Activated T-cell treated with anti-CD3 and anti-CD28 coated beads, Interleukin-2, amount 50 U/mL, for 72 hours (primary cell): ENCODE measurements at regions not wholly inside any gene's neighbourhood (a gene's known extent, or its start where the extent isn't known, plus 50 kb on each side); places are given as distances from the start of the nearest gene placed in this dataset.
A peak's percentile ranks its signal among the peaks of the same experiment; 100 is the strongest.
"Not testable (repeated sequence)": the region's sequence is repeated elsewhere in the genome, so short reads cannot be mapped to it uniquely, and the experiment has no call there.

Experiments
- ATAC-seq, 2 donors: fragments of 150-1000 bp; cut with Tn5 transposase; replicated peaks in 1 of 2; 2 replicates each; pipeline ENCODE4 v1.10.0; 2021; ENCODE audit warnings: moderate library complexity in 2 of 2, mild to moderate bottlenecking in 1 of 2
- DNase-seq, 2 donors: peaks; one replicate each; pipeline ENCODE4 v3.0.0; 2021 to 2022; ENCODE audit warnings: mixed read lengths in 1 of 2
- H3K27ac Mint-ChIP-seq: one replicate; pipeline ENCODE4 v1.8.0; 2022; ENCODE audit warnings: mild to moderate bottlenecking, moderate library complexity, mixed read lengths
- H3K27me3 Mint-ChIP-seq: one replicate; pipeline ENCODE4 v1.8.0; 2022; ENCODE audit warnings: low read depth, mixed read lengths
- H3K36me3 Mint-ChIP-seq, 2 donors: one replicate each; pipeline ENCODE4 v1.8.0; 2022; ENCODE audit warnings: mixed read lengths in 2 of 2, mild to moderate bottlenecking in 1 of 2; ENCODE audit not compliant: insufficient read depth in 2 of 2
- H3K4me1 Mint-ChIP-seq: one replicate; pipeline ENCODE4 v1.8.0; 2022; ENCODE audit warnings: low read depth, mixed read lengths
- H3K4me3 Mint-ChIP-seq, 2 donors: one replicate each; pipeline ENCODE4 v1.8.0; 2022; ENCODE audit warnings: mild to moderate bottlenecking in 2 of 2, mixed read lengths in 2 of 2, moderate library complexity in 2 of 2
- H3K9me3 Mint-ChIP-seq, 2 donors: one replicate each; pipeline ENCODE4 v1.8.0; 2022; ENCODE audit warnings: mixed read lengths in 2 of 2

DNA sequence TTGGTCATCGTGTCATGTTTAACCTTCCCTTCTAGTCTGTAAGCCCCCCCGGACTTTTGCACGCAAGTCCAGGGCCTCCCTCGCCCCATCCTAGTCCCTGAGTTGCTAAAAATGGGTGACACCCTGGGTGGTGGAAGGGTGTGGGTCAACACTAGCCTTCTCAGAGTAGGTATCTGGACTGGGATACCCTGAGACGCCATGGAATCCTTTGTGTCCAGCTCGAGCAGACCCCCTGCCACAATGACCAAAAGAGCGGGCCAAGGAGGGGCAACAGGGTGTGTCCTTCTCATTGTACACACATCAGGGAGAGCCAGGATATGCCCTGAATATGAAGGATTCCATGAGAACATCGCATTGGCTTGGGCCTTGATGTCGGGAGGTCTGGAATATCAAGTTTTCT, 67.5 kb upstream of the ATP12A start:
- H3K27ac Mint-ChIP-seq: no peak overlapping the region
- no peaks in the 10 kb centered on the region for H3K27me3 Mint-ChIP-seq
- H3K4me3 Mint-ChIP-seq: no peak overlapping the region
- no peaks in the 10 kb centered on the region for H3K9me3 Mint-ChIP-seq
- DNase-seq: no peak
- H3K36me3 Mint-ChIP-seq: no peaks in the 10 kb centered on the region
- no peak for ATAC-seq
- H3K4me1 Mint-ChIP-seq: peaks cover 37% of the 10 kb centered on the region

DNA sequence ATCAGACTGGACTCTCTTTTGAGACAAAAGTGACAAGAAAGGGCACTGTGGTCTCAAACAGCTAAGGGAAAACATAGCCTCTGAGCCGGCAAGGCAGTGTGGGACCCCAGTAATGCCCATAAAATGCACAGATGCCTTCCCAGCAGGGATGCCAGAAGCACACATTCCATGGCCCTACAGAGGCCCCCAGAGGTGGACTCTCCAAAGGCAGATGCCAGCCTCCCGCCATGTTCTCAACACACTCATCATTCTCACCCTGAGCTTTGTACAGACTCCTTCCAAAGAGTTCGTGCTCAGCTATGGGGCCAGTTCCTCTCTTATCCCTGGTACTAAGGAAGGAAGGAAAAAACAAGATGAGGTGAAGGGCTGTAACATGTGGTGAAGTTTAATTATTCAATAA, 67.1 kb upstream of the ATP12A start:
- ATAC-seq (no peak), DNase-seq (no peak)
- H3K27ac Mint-ChIP-seq: no peak overlapping the region
- no peaks in the 10 kb centered on the region for H3K9me3 Mint-ChIP-seq
- H3K4me3 Mint-ChIP-seq: no peak overlapping the region
- H3K27me3 Mint-ChIP-seq: no peaks in the 10 kb centered on the region
- peaks cover 41% of the 10 kb centered on the region for H3K4me1 Mint-ChIP-seq
- H3K36me3 Mint-ChIP-seq: no peaks in the 10 kb centered on the region

DNA sequence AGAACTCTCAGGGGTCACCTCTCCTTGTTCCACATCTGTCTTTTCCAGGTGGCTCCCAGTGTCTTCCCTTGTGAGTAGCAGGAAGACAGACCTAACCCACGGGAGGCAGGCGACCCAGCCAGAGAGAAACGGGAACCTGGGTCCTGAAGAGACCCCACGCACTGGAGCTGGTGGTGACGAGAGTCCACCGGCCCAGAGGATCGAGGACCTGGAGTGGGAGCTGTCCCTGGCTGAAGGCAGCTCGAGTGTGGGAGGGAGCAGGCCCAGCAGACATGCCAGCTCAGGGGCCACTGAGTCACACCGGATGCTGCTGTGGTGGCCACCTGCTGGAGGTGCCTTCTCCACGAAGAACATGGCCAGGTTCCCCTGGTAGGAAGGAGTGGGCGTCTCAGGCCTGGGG, 66.5 kb upstream of the ATP12A start:
- Mint-ChIP-seq H3K9me3 (no peaks in the 10 kb centered on the region), H3K4me3 (no peak overlapping the region), H3K36me3 (no peaks in the 10 kb centered on the region), H3K27ac (no peak overlapping the region), H3K27me3 (no peaks in the 10 kb centered on the region), H3K4me1 (peaks cover 48% of the 10 kb centered on the region)
- ATAC-seq: no peak
- DNase-seq: no peak

DNA sequence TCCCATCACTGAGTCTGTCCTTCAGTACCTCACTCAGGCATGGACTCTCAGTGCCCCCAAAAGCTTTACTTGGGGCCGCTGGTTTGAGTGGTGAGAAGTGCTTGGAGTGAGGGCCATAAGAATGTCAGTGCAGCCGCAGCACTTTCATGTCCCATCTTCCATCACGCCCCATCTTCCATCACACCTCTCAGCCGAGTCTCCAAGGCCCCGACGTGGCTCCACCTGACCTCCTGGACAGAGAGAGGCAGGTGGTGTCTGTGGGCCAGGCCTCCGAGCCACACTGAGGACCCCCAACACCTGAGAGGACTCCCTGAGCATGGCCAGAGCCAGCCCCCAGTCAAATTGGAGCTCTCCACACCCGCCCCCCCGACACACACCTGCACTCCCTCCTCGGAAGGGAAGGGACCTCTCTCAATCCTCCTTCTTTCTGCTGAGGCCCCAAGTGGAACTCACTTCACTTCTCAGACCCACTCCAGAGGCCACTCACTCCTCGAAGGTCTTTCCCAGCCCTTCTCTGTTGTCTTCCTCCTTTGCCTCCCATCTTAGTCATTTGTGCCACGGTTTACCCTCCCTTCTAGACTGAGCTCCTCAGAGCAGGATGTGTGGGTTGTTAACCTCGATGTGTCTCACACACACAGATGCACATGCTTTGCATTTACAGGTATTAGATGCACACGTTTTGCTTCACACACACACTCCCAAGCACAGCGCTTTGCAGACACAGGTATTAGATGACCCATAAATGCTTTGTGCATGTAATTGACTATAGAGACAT, 65.7 kb upstream of the ATP12A start:
- Mint-ChIP-seq H3K27me3 (no peaks in the 10 kb centered on the region), H3K4me1 (peaks cover 55% of the 10 kb centered on the region), H3K27ac (peak overlapping the region; percentile 12), H3K36me3 (no peaks in the 10 kb centered on the region), H3K4me3 (no peak overlapping the region), H3K9me3 (no peaks in the 10 kb centered on the region)
- ATAC-seq (no peak), DNase-seq (no peak)

DNA sequence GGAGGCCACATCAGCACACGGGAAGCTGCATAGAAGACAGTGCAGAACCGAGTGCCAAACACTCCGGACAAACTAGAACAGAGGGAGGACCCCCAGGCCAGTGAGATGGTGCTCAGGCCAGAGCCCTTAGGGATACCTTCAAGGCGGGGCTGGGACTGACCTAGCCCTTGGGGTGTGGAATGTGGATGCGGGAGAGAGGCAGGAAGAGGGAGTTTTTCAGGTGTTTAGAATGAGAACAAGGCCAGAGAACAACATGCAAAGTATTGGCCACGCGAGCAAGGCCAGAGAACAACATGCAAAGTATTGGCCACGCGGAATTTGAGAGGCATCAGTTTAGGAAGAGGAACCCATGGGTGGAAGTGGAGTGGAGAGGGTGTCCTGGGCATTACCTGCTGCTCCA, 65.1 kb upstream of the ATP12A start:
- peaks cover 56% of the 10 kb centered on the region for H3K4me1 Mint-ChIP-seq
- no peak for ATAC-seq
- no peak overlapping the region for H3K4me3 Mint-ChIP-seq
- DNase-seq: no peak
- H3K36me3 Mint-ChIP-seq: no peaks in the 10 kb centered on the region
- H3K27ac Mint-ChIP-seq: no peak overlapping the region
- H3K27me3 Mint-ChIP-seq: no peaks in the 10 kb centered on the region
- no peaks in the 10 kb centered on the region for H3K9me3 Mint-ChIP-seq

DNA sequence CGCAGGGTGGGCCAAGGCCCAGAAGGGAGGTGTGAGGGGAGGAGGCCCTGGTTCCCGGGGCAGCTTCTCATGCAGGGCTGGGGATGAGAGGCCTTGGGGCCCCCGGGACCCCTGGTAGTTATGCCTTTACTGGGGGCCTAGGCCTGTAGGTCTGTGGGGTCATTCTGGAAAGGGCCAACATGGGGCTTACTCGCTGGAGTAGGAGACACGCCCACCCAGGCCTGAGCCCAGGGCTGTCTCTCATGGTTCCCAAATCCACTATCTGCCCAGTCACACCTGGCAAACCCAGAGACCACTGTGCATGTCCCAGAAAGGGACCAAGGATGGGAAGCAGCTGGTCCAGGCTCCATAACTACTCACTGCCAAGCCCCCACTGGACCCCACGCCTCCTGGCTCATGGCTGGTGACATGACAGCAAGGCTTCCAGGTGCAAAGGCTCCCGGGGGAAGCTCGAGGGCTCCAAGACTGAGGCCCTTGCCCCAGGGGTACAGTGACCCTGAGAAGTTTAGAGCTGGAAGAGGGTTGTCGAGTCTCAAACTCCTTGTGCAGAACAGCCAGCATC, 64.2 kb upstream of the ATP12A start:
- no peak overlapping the region for H3K4me3 Mint-ChIP-seq
- H3K36me3 Mint-ChIP-seq: no peaks in the 10 kb centered on the region
- no peak for DNase-seq
- H3K27ac Mint-ChIP-seq: no peak overlapping the region
- ATAC-seq: no peak
- H3K4me1 Mint-ChIP-seq: peaks cover 49% of the 10 kb centered on the region
- no peaks in the 10 kb centered on the region for H3K9me3 Mint-ChIP-seq
- no peaks in the 10 kb centered on the region for H3K27me3 Mint-ChIP-seq

DNA sequence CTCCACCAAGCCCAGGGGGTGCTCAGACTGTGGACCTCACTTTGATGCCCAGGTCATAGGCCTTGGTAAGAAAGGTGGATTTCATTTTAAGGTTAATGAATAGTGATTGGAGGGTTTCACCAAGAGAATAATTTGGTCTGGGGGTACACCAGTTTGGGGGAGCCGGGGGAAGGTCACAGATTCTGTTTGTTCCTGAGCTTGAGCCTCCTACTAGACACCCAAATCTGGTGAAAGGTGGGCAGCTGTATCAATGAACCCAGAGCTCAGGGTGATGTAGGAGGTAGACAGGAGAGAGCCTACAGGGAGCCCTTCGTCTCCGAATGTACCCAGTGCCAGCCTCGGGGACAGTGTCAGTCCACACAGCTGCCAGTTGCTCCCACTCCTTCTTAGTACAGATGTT, 63.7 kb upstream of the ATP12A start:
- no peaks in the 10 kb centered on the region for H3K36me3 Mint-ChIP-seq
- H3K27ac Mint-ChIP-seq: no peak overlapping the region
- no peaks in the 10 kb centered on the region for H3K27me3 Mint-ChIP-seq
- H3K4me1 Mint-ChIP-seq: peaks cover 46% of the 10 kb centered on the region
- no peak for ATAC-seq
- DNase-seq: no peak
- no peaks in the 10 kb centered on the region for H3K9me3 Mint-ChIP-seq
- no peak overlapping the region for H3K4me3 Mint-ChIP-seq

DNA sequence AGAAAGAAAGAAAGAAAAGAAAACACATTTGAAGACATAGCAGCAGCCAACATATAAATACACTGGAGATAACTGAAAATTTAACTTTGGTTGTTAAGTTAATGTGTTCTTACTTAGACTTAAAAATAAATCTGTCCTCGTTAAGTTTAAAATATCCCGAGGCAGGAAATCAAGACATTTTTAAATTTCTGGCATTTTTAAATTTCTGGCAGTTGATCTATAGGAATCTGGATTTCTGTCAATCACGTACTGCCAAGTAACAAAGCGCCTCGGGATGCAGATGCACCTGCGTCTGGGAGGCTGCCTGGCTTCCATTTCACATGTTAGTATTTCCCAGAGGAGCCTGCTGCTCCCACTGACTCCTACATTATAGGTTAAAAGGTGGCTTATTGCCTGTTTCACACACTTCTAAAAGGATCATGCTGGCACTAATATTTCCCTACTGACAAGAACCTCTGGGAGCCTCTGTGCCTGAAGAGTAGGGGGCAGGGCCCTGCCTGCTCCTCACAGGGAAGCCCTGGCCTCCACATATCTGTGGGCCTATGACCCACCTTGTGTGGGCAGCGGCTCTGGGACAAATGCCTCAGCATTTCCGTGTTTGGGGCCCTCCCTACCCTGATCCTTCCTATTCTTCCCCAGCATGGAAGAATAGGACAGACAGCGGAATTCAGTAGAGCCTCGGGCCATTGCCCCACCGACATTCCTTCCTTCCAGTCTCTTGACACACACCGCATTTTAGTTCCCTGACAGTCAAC, 62.8 kb upstream of the ATP12A start:
- no peaks in the 10 kb centered on the region for H3K36me3 Mint-ChIP-seq
- peaks cover 43% of the 10 kb centered on the region for H3K4me1 Mint-ChIP-seq
- no peak for DNase-seq
- H3K9me3 Mint-ChIP-seq: no peaks in the 10 kb centered on the region
- ATAC-seq: no peak
- H3K27ac Mint-ChIP-seq: peak overlapping the region; percentile 1
- peak overlapping the region in 1 of 2 donors; percentile 53 for H3K4me3 Mint-ChIP-seq
- H3K27me3 Mint-ChIP-seq: no peaks in the 10 kb centered on the region

DNA sequence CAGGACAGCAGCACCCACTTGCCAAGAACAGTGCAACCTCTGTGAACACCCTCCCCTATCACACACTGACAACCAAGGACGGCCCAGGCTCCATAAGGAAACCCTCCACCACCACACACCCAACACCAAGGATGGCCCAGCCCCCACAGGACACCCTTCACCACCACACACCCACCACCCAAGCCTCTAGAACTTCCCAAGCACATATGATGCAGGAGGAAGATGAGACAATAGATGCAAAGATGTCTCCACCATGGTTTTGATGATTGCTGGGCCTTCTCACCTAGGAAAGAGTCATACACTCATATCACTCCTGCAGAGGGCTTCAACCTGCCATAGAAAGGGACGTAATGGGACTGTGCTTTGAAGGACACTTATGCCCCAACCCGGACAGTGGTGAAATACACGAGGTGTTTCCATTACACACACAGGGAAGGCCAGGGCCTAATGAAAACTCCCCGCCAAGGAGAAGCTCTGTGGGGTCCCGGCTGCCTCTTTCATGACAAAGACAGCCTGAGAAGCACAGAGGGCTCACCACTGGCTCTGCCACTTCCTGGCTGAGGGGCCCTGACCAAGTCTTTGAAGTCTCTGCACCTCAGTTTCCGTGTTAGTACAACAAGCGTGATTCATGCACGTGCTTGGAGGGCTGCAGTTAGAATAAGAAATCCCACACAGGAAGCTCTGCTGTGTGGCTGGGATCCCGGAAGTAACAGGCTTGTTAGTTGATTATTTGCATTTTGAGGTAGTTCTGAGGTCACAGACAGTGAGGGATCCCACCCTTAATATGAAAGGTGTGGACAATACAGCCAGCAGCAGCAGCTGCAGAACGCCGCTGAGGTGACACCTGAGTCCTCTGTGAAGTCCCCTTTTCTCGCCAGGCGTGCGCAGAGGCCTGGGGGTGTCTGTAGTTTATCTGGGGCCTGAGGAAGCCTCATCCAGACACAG, 61.9 kb upstream of the ATP12A start:
- peaks cover 43% of the 10 kb centered on the region for H3K4me1 Mint-ChIP-seq
- ATAC-seq (peak; percentile 95), DNase-seq (peak; percentile 80 to 85)
- H3K27ac Mint-ChIP-seq: peak overlapping the region; percentile 13
- no peaks in the 10 kb centered on the region for H3K9me3 Mint-ChIP-seq
- no peaks in the 10 kb centered on the region for H3K27me3 Mint-ChIP-seq
- no peaks in the 10 kb centered on the region for H3K36me3 Mint-ChIP-seq
- peak overlapping the region; percentile 13 to 53 for H3K4me3 Mint-ChIP-seq

DNA sequence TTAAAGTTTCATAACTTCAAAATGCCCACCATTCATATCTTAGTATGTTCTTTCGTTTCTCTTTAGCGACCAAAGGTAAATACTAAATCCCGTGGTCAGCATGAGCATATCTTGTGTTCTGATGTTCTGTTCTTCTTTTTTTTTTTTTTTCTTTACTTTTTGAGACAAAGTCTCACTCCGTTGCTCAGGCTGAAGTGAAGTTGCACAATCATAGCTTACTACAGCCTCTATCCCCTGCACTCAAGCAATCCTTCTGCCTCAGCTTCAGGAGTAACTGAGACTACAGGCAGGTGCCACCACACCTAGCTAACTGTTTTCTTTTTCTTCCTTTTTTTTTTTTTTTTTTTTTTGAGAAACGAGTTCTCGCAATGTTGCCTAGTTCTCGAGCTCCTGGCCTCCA, 60.9 kb upstream of the ATP12A start:
- Mint-ChIP-seq H3K27ac (no peak overlapping the region), H3K27me3 (no peaks in the 10 kb centered on the region), H3K9me3 (no peaks in the 10 kb centered on the region), H3K4me3 (peak overlapping the region in 1 of 2 donors; percentile 50), H3K36me3 (no peaks in the 10 kb centered on the region), H3K4me1 (peaks cover 42% of the 10 kb centered on the region)
- ATAC-seq: no peak
- DNase-seq: no peak

DNA sequence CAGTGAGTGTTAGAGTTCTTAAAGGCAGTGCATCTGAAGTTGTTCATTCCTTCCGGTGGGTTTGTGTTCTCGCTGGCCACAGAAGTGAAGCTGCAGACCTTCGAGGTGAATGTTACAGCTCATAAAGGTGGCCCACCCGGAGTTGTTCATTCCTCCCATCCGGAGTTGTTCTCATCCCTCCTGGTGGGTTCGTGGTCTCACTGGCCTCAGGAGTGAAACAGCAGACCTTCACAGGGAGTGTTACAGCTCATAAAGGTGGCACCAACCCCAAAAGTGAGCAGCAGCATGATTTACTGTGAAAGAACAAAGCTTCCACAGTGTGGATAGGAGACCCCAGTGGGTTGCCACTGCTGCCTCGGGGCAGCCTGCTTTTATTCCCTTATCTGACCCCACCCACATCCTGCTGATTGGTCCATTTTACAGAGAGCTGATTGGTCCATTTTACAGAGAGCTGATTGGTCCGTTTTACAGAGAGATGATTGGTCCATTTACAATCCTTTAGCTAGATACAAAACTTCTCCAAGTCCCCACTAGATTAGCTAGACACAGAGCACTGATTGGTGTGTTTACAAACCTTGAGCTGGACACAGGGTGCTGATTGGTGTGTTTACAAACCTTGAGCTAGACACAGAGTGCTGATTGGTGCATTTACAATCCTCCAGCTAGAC, 57.6 kb upstream of the ATP12A start:
- H3K27me3 Mint-ChIP-seq, ATAC-seq, H3K27ac Mint-ChIP-seq, DNase-seq, H3K4me3 Mint-ChIP-seq, H3K9me3 Mint-ChIP-seq, H3K36me3 Mint-ChIP-seq: not testable (repeated sequence)
- H3K4me1 Mint-ChIP-seq: peaks cover 43% of the 10 kb centered on the region

DNA sequence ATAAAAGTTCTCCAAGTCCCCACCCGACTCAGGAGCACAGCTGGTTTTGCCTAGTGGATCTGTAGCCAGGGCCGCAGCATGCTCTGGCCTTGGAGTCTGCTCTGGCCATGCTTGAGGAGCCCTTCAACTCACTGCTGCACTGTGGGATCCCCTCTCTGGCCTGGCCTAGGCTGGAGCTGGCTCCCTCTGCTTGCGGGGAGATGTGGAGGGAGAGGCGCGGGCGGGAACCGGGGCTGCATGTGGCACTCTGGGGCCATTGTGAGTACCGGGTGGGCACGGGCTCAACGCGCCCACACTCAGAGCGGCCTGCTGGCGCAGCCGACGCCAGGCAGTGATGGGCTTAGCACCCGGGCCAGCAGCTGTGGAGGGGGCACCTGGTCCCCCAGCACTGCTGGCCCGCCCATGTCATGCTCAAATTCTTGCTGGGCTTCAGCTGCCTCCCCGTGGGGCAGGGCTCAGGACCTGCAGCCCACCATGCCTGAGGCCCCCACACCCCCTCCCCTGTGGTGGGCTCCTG, 57.0 kb upstream of the ATP12A start:
- peaks cover 37% of the 10 kb centered on the region for H3K4me1 Mint-ChIP-seq

More for the DNA sequence above, 57.0 kb upstream of the ATP12A start:
- ATAC-seq (no peak), DNase-seq (no peak)
- no peak overlapping the region for H3K27ac Mint-ChIP-seq
- no peak overlapping the region for H3K4me3 Mint-ChIP-seq
- no peaks in the 10 kb centered on the region for H3K9me3 Mint-ChIP-seq
- H3K36me3 Mint-ChIP-seq: no peaks in the 10 kb centered on the region
- H3K27me3 Mint-ChIP-seq: no peaks in the 10 kb centered on the region
